Spleen (tissue), 7 donors: ENCODE measurements at regions not wholly inside any gene's neighbourhood (a gene's known extent, or its start where the extent isn't known, plus 50 kb on each side); places are given as distances from the start of the nearest gene placed in this dataset.

Source experiments
- POLR2A ChIP-seq, 3 donors: fragments of 450-650 bp; IDR thresholded peaks; one replicate each; pipeline ENCODE4 v1.5.1; 2017; ENCODE audit warnings: antibody characterized with exemption in 3 of 3, mild to moderate bottlenecking in 1 of 3
- TF ChIP-seq, protein P1 (sequence below), 11 experiments: fragments of 200-600 bp in 7 of 11; fragments of 450-650 bp in 4 of 11; sonication (generic) in 4 of 11; IDR thresholded peaks in 8 of 11; conservative IDR thresholded peaks in 3 of 11; 1 replicate in 7 of 11; 2 replicates in 4 of 11; pipeline versions ENCODE4 v1.4.0 to v1.8.0; 2016 to 2021; ENCODE audit warnings: antibody characterized with exemption in 11 of 11, inconsistent platforms in 4 of 11, mild to moderate bottlenecking in 1 of 11
- donor health status: DM: no; HTN: no; CAD: no; lungs with moderate emphysema.
- donor health status: DM: no; HTN: no; CAD: no.
- donor health status: DM: no; HTN: no; CAD: no.

DNA sequence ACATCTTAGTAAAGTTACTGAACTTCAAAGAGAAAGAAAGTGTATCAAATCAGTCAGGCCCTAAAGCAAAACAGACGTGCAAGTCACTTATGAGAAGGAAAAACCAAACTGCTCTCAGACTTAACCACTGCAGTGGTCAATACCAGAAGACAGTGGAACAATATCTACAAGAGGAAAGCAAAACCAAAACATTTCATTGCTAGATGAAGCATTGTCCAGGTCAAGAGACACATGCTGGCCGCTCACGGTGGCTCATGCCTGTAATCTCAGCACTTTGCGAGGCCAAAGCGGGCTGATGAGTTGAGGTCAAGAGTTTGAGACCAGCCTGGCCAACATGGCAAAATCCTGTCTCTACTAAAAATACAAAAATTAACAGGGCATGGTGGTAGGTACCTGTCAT lies 82.0 kb upstream of the MROH9 start:
- TF ChIP-seq, protein P1, sequence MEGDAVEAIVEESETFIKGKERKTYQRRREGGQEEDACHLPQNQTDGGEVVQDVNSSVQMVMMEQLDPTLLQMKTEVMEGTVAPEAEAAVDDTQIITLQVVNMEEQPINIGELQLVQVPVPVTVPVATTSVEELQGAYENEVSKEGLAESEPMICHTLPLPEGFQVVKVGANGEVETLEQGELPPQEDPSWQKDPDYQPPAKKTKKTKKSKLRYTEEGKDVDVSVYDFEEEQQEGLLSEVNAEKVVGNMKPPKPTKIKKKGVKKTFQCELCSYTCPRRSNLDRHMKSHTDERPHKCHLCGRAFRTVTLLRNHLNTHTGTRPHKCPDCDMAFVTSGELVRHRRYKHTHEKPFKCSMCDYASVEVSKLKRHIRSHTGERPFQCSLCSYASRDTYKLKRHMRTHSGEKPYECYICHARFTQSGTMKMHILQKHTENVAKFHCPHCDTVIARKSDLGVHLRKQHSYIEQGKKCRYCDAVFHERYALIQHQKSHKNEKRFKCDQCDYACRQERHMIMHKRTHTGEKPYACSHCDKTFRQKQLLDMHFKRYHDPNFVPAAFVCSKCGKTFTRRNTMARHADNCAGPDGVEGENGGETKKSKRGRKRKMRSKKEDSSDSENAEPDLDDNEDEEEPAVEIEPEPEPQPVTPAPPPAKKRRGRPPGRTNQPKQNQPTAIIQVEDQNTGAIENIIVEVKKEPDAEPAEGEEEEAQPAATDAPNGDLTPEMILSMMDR (IDR thresholded peaks at IDR 0.05 in 8 of 11, conservative IDR thresholded peaks at IDR 0.05 in 3 of 11): no peak
- TF ChIP-seq POLR2A (IDR thresholded peaks at IDR 0.05): no peak
